Adrenal gland (tissue), 5 donors: ENCODE measurements at regions not wholly inside any gene's neighbourhood (a gene's known extent, or its start where the extent isn't known, plus 50 kb on each side); places are given as distances from the start of the nearest gene placed in this dataset.

Experiments used
- POLR2A ChIP-seq, 2 donors: fragments of 450-650 bp; IDR thresholded peaks; one replicate each; pipeline ENCODE4 v1.6.1; 2017; ENCODE audit warnings: antibody characterized with exemption in 2 of 2, mild to moderate bottlenecking in 2 of 2, moderate library complexity in 1 of 2
- TF ChIP-seq, protein P1 (sequence below), 6 experiments: fragments of 450-650 bp in 4 of 6; fragments of 200-600 bp in 2 of 6; sonication (generic) in 1 of 6; IDR thresholded peaks; 1 replicate in 5 of 6; 2 replicates in 1 of 6; pipeline versions ENCODE4 v1.5.1 to v1.8.0; 2016 to 2021; ENCODE audit warnings: antibody characterized with exemption in 6 of 6, mild to moderate bottlenecking in 2 of 6, moderate library complexity in 1 of 6
- donor health status: DM: no; HTN: no; CAD: no.

DNA sequence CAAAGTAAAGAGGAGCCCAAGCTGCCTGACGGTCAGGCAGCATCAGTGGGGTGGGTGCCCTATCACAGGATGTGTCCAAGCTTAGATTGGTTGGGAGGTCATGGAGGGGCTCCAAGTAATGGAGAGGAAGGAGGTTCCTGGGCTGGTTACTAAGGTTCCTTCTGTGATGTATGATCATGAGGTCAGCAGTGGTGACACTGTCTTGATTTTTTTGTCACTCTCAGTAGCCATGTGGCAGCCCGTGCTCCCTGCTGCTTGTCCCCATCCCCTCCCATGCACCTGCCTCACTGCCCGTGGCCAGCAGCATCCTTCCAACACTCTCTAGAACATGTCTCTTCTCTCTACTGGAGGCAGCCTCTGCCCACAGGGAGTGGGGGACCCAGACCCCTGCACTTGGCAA lies 261.7 kb downstream of the TLE3 start:
- TF ChIP-seq, protein P1, sequence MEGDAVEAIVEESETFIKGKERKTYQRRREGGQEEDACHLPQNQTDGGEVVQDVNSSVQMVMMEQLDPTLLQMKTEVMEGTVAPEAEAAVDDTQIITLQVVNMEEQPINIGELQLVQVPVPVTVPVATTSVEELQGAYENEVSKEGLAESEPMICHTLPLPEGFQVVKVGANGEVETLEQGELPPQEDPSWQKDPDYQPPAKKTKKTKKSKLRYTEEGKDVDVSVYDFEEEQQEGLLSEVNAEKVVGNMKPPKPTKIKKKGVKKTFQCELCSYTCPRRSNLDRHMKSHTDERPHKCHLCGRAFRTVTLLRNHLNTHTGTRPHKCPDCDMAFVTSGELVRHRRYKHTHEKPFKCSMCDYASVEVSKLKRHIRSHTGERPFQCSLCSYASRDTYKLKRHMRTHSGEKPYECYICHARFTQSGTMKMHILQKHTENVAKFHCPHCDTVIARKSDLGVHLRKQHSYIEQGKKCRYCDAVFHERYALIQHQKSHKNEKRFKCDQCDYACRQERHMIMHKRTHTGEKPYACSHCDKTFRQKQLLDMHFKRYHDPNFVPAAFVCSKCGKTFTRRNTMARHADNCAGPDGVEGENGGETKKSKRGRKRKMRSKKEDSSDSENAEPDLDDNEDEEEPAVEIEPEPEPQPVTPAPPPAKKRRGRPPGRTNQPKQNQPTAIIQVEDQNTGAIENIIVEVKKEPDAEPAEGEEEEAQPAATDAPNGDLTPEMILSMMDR (IDR thresholded peaks at IDR 0.05): no peak
- TF ChIP-seq POLR2A (IDR thresholded peaks at IDR 0.05): no peak
